Effector CD8-positive, alpha-beta T cell (primary cell): ENCODE measurements at regions not wholly inside any gene's neighbourhood (a gene's known extent, or its start where the extent isn't known, plus 50 kb on each side); places are given as distances from the start of the nearest gene placed in this dataset.

Source experiments
- DNase-seq: peaks from one replicate; lab custom pipeline; 2025; lab: John Stamatoyannopoulos, UW

DNA sequence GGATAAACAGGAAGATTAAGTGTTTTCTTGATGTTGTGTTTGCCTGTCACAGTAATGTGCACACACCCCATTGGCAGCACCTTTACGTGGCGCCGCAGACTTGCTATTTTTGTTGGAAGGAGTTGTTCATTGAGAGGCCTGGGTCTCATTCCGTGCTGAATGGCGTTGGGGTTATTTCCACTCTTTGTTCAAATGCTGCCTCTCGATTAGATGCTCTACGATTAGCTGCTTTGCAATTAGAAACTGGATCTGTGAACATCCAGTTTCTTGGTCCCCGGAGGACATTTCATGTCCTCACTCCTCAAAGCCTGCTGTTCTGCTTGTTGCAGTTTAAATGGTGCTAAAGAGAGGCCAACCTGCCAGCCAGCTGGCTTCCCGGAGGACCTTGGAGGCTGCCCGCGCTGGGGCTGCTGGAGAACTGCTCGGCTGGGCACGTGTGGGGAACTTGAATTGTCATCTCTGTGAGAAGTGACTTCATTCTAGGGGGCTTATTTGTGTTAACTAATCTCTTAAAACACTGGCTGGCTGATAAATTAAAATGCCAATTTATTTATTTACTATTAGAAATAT lies 117.4 kb upstream of the NABP1 start:
- DNase-seq = no peak

DNA sequence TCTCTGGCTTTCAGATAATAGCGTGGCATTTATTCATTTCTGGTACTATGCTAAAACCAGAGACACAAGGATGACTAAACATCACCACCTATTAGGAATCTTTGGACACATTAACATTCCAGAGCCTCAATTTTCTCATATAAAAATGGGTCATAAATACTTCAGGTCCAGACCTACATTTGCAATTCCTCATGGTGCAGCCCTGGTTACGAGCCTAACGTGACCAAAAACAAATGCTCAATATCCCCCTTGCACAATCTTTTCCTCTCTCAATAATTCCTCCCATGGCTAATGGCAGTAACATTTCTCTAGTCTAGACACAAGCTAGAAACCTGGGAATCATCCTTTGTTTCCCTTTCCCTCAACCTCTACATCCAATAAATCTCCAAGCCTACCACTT lies 112.8 kb upstream of the NABP1 start:
- no peak for DNase-seq

DNA sequence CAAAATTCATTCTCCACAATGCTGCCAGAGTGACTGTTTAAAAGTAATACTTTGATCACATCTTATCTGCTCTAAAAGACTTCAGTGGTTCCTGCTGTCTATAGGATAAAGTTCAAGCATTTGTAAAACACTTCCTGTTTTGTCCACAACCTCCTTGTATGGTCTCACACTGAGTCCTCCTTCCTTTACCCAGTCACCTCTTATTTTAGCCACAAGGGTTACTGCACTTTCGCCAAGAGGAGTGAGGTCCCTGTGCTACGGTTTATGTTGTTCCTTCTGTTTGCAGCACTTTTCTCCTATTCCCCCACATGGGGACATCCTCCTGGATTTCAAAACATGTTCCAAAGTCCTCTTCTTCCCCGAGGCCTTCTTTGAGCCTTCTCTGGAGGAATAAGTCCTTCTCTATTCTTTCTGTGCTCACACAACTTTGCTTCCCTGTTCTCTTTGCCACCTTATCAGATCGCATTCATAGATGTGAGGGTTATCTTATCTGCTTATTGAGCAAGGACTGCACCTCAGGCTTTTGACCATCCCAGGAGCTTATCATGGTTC lies 112.2 kb upstream of the NABP1 start:
- DNase-seq = no peak

DNA sequence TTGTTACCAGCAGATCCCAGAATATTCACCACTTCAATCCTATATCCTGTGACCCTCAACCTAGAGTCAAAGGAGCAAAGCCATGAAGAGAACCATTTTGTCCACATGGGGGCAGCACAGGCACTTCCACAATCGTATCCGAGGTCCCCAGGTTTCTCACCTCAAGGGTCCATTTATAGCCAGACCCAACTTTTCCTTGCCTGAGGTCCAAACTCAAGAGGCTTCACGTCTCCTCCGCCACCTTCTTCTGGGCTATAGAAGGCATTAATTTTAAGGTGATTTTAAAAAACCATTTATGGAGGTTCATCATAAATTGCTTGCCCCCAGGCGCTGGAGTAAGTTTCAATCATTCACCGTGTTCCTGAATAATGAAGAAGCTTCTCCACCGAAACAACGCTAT lies 111.6 kb upstream of the NABP1 start:
- peak; percentile 52 for DNase-seq

DNA sequence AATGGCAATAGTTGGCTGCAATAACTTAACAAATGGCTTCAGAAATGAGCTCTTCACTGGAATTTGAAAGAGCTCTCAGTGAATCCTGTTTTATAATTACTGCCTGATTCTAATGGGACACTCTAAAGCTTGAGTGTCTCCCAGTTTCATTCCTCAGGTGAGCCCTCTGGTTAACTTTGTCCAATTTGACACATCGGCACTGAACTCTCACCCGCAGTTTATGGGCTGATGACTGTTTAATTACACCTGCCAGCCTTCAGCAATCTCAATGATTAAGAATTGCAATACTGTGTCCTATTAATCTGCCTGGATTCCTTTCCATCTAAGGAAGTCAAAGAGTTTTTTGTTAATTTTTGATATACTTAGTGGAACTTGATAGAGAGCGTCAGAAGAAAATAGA lies 110.7 kb upstream of the NABP1 start:
- DNase-seq = no peak

DNA sequence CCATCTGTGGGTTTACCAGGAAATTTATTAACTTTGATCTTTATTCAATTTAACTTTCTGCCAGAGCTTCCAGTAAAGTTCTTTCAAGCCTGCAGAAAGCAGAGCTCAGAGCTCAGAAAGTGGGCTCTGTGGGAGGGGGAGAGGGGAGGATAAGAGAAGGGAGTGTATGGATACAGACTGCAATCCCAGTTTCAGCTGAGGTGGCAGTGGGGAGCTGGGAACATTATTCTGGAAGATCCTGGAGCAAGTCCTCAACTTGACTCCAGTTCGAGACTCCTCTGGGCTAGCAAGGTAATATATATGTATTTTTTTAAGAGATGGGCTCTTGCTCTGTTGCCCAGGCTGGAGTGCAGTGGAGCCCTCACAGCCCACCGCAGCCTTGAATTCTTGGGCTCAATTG lies 108.9 kb upstream of the NABP1 start:
- no peak for DNase-seq

DNA sequence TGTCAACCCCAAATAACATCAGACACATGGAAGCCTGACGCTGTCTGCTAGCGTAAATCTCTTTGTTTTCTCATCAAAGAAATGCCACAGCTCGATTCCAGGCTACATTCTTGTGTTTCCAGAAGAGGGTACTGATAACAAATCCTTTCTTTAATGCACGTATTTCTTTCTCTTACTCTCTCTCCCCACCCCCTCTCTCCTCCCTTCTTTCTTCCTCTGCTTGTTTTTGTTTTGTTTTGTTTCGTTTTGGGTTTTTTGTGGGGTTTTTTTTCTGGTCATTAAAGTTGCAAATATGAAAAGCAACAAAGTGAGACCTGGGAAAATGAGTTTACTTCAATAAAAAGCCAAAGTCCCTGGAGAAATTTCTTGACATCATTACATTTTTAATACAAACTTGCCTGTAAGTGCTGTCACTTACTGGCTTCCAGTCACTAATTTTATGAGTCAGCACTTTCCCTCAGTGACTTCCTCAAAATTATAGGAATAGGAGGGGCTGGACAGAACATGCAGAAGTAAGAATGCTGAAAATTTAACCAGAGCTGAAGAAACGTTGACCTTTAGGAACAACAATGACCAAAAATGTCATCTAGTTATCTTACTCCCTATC lies 106.7 kb upstream of the NABP1 start:
- no peak for DNase-seq

DNA sequence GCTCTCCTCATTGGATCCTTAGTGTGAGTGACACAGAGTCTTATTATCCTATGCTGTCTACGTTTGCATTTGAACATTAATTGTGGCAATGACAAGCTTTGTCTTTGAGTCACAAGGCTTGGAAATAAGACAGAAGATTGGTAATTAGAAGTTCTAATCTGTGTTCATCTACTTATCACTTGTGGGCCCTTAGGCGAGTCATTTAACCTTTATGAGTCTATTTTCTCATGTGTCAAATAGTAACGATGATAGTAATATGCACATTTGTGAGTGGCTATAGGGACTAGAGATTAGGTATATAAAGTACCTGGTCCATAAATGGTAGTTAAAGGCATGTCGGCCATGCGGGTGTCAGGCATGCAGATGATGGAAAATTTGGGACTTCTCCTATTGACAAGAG lies 105.6 kb upstream of the NABP1 start:
- DNase-seq = no peak

DNA sequence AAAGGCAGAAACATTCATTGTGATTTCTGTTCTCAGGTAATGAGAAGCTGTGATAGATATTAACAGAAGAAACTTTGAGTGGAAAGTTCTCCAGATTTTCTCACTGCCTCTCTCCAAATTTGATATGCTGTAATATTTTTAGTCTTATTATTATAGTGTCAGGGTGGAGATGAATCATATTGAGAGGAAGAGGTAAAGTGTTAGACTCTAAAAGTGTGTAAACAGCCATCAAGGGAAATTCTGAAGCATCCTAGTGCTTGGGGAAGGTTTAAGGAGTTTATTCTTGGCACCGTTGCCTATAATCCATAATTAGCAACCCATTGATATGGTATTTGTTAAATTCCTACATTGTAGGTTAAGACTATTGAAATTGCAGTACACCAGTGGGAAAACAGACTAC lies 104.7 kb upstream of the NABP1 start:
- no peak for DNase-seq

DNA sequence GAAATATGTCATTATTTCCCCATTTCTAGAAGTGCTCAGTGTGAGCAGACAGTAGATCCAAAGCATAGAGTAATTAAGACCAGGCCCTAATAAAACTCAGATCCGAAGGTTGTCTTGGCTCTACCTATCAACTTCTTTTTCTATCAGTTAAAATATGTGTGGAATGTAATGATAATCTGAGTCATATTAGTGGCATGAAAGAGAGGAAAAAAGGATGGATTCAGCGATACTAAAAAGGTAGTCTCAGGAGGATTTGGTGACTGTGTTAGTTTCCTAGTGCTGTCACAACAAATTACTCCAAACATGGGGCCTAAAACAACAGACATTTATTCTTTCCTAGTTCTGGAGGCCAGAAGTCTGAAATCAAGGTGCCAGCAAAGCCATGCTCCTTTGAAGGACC lies 103.7 kb upstream of the NABP1 start:
- no peak for DNase-seq

DNA sequence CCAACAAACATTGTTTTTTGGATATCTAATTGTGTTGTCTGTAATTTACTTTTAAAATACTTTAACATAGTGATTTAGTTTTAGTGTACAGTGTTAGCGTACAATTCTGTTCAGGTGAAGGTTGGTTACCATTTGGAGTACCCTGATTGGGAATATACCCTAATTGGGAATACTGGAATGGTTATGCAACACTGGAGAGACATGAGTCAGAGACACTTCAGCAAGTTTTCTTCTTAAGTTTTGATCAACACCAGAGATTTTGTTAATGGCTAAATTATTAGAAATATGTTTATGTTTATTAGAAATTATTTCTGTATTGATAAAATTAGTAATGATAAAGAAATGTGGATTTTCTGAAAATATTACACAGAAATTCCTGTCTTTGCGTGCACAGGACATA lies 100.3 kb upstream of the NABP1 start:
- DNase-seq = no peak

DNA sequence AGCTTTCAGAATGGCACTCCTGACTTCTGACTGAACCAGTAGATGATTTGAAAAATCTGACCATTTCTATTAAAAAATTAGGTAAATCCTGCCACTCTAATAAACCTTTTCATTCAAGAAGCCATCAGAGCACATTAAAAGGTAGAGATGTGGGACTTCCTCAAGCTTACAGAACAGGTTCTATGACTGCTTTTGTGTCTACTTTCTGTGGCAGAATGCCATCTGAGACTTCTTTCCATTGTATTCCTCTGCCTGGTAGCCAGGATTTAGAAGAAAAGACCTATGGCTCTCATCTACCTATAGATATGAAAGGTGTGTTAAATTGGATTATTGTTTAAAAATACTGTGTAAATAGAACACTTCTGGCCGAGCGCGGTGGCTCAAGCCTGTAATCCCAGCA lies 99.9 kb upstream of the NABP1 start:
- DNase-seq = no peak

DNA sequence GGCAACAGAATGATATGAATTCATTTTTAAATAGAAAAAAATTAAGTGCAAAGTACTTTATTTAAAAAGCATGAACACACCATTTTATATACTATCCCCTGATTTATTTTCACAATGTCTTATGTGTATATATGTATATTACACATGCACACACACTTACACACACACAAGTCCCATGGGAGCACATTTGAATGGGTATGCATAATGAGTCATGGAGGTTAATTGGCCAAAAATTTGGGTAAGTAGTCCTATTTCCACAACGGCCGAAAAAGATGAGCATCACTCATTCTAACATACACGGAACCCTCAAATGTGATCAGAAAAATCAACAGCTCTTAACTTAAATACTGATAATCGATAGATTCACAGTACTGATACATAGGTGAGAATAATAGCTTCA lies 97.4 kb upstream of the NABP1 start:
- no peak for DNase-seq

DNA sequence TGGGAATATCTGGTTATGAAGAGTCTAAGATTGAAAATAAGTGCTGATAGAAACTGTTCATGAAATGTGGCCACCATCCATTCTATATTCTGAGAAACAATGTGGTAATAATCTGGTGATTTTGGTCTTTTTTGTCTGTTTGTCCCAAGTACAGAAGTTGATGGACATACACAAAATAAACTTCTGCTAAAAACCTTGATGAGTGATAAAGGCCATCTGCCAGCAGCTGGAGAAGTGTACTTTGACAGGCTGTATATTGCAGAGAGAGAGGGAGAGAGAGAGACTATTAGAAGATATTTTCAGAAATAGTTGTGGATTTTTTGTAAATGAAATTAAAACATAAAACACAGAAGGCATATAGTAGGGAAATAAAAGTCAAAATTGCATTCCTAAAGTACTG lies 96.9 kb upstream of the NABP1 start:
- no peak for DNase-seq

DNA sequence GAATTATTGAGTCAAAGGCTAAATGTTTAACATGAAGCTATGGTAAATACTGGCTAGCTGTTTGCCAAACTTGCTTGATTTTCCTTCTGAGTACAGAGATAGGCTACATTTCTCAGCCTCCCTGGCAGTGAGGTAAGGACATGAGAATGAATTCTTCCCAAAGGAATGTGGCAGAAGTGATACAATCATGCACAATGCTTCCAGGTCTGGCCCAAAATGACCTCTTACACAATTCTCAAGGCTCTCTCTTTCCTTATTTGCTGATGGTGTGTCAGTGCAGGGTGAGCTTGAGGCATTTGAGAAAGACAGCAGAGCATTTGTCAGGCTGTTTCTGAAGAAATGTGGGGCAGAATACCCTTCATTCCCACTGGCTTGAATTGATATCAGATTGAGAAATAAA lies 95.6 kb upstream of the NABP1 start:
- no peak for DNase-seq

DNA sequence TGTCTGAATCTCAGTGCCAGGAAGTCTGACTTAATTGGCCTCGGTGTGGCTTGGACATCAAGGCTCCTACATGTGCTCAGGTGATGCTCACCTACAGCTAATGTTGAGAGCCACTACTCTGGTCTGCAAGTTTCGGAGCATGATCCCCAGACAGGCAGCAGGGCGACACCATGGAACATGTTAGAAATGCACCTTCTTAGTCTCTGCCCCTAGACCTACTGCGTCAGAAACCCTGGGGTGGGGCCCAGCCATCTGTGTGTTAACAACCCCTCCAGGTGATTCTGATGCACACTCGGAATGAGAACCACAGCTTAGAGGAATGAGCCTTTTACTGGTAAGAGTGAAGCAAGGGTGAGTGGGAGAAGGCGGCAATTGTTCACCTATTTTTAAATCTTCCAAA lies 86.9 kb upstream of the NABP1 start:
- DNase-seq = no peak

DNA sequence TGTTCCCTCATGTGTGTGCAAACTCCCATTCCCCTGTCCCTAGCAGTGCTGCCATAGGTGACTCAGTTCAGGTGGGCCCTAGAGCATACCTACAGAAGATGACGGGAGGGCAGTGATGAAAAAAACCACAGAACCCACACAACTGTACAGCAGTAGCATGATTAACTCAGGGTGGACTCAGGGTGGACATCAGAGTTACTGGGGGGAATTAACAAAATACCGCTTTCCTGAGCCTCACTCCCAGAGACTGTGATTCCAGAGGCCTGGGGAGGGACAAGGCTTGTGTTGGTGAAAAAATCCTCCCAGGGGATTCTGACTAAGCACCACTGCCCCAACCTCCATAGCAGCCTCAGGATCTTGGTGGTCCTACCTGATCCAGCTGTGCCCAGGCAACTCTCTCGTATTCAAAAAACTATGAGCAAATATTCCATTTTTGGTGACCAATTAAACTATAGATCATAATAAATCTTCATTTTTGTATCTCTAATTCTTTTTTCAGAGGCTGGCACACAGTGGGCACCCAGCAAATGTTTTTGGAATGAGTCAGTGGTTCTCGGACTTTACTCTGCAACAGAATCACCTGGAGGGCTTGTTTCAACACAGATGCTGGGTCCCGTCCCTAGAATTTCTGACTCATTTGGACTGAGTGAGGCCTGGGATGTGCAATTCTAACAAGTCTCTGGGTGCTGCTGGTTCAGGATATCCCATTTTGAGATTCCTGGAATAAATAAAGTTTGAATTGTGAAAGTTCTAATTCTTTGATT lies 84.1 kb upstream of the NABP1 start:
- no peak for DNase-seq

DNA sequence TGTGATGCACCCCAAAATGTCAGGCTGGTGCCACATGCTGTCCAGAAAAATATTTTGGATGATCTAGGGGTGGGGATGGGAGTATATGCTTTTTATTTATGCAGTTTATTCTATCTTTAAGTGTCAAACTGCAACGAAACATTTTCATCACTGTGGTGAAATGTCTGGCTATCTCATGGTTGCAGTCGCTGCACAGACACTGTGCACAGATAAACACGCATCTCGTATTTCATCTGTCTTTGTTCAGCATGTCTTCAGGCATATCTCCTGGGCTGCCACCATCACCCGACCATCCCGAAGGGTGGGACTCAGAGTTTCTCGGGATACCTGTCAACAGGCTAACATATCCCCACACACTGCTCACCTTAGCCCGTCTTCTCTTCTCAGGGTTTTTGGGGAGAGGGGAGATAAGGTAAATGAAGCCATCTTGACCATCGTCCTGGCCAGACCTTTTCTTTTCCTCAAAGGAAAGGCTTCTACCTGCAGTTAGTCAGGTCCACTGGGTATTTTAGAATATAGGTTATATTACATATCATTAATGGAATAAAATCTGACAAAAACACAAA lies 80.7 kb upstream of the NABP1 start:
- DNase-seq = no peak

DNA sequence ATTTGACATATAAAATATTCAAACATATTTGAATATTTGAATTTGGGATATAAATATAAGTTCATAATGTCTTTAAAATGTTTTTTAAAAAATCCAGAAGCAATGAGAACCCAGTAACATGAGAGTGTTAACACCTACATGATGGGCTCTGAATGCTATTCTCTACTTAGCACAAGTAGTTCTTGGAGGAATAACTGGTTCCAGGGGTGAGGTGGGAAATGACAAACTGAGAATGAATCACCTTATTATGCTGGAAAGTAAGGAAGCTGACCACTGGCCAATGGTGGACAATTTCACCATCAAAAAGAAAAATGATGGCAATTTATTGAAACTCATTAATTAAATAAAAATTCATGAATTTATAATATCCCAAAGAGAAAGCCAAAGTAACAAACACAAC lies 79.6 kb upstream of the NABP1 start:
- DNase-seq = no peak

DNA sequence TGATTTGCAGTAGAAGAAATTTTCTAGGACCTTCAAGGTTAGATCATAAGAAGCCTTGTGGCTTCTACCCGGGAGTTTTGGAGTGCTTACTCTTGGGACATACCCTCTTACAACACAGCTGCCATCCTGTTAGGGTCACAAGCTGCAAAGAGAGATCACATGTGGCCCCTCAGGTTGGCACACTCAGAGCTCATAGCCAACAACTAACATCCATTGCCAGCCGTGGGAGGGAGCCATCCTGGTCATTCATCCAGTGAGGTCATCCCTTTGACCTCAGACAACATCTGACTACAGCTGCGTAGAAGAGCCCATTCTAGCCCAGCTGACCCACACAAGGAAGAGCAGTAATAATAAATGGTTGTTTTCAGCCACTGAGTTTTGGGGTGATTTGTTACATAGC lies 76.9 kb upstream of the NABP1 start:
- no peak for DNase-seq

DNA sequence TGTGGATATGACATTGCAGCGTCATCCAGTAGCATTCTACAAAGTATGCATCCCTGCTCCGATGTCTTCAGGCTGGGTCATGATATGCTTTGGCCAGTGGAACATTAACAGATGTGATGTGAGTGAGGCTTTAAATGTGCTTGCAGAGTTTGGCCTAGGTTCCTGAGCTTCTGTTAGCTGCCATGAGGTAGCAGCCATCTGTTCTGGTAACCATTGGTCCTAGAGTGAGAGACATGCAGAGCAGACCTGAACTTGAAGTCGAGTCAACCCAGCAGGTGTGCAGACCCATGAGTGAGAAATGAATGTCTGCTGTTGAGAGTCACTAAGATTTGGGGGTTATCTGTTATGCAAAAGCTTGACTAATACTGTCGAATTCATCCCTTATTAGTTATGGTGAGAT lies 73.8 kb upstream of the NABP1 start:
- no peak for DNase-seq

DNA sequence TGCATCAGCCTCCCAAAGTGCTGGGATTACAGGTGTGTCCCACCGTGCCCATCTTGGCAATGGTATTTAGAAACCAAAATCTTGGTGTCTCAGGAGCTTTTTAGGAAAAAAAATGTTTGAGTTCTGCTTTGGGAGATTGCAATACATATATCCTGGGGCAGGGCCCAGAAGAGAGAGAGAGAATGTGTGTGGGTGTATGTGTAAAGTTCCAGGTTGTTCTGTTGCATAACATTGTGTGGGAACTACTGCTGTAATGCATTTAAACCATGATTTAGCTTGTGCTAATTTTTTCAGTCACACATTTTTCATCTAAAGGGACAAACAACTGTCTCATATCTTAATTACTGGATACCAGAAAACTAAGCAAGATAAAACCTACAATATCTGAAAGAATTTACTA lies 70.8 kb upstream of the NABP1 start:
- no peak for DNase-seq

DNA sequence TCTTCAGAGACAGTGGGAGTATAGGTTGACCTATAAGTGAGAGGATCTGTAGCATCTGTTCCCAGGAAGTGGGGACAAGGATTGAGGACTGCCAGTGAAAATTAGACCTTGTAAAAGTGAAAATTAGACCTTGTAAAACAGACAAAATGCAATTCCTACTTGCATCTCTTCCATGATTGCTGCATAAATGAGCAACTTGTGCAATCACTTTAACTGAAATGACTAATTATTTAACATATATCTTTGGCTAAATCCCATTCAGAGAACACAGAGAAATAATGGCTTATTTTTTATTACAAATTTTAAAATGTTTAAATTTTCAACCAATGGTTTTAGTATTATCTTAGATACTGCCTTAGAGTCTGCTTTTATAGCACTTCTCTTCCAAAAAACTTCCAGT lies 67.2 kb upstream of the NABP1 start:
- no peak for DNase-seq
